Activated naive CD8-positive, alpha-beta T cell treated with anti-CD3 and anti-CD28 coated beads, Interleukin-2, amount 50 U/mL, for 24 hours (primary cell): ENCODE measurements at regions not wholly inside any gene's neighbourhood (a gene's known extent, or its start where the extent isn't known, plus 50 kb on each side); places are given as distances from the start of the nearest gene placed in this dataset.

Source experiments
- ATAC-seq: fragments of 150-1000 bp; cut with Tn5 transposase; one replicate; pipeline ENCODE4 v1.10.0; 2021
- DNase-seq: peaks from one replicate; pipeline ENCODE4 v3.0.0; 2021
- H3K27ac Mint-ChIP-seq: one replicate; pipeline ENCODE4 v1.8.0; 2021; ENCODE audit warnings: mild to moderate bottlenecking, mixed read lengths
- H3K27me3 Mint-ChIP-seq: one replicate; pipeline ENCODE4 v1.8.0; 2021; ENCODE audit warnings: mixed read lengths
- H3K36me3 Mint-ChIP-seq: one replicate; pipeline ENCODE4 v1.8.0; 2021; ENCODE audit warnings: low read depth, mixed read lengths
- H3K4me1 Mint-ChIP-seq: one replicate; pipeline ENCODE4 v1.8.0; 2021; ENCODE audit warnings: mixed read lengths
- H3K4me3 Mint-ChIP-seq: one replicate; pipeline ENCODE4 v1.8.0; 2021; ENCODE audit warnings: mild to moderate bottlenecking, moderate library complexity, mixed read lengths
- H3K9me3 Mint-ChIP-seq: one replicate; pipeline ENCODE4 v1.8.0; 2021; ENCODE audit warnings: mixed read lengths

- peaks cover 9% of the 10 kb centered on the region for H3K9me3 Mint-ChIP-seq
- no peaks in the 10 kb centered on the region for H3K36me3 Mint-ChIP-seq
- no peak for DNase-seq
- H3K27me3 Mint-ChIP-seq: no peaks in the 10 kb centered on the region
- no peaks in the 10 kb centered on the region for H3K4me1 Mint-ChIP-seq
- no peak overlapping the region for H3K4me3 Mint-ChIP-seq
- no peak overlapping the region for H3K27ac Mint-ChIP-seq
- ATAC-seq: no peak
Observed at GRCh38 chr2:51649366-51649765, 617.4 kb upstream of the NRXN1 start.

GRCh38 chr2:51638811-51639210, 606.9 kb upstream of the NRXN1 start:
- Mint-ChIP-seq H3K27ac (no peak overlapping the region), H3K36me3 (no peaks in the 10 kb centered on the region), H3K9me3 (peaks cover 47% of the 10 kb centered on the region), H3K27me3 (no peaks in the 10 kb centered on the region), H3K4me3 (no peak overlapping the region), H3K4me1 (no peaks in the 10 kb centered on the region)
- DNase-seq (no peak), ATAC-seq (no peak)

- no peak overlapping the region for H3K4me3 Mint-ChIP-seq
- ATAC-seq: no peak
- no peak overlapping the region for H3K27ac Mint-ChIP-seq
Observed at GRCh38 chr2:51633073-51633472, 601.1 kb upstream of the NRXN1 start.

GRCh38 chr2:51629406-51629805, 597.5 kb upstream of the NRXN1 start:
- DNase-seq: no peak
- no peak for ATAC-seq
- no peaks in the 10 kb centered on the region for H3K36me3 Mint-ChIP-seq
- no peaks in the 10 kb centered on the region for H3K4me1 Mint-ChIP-seq
- no peak overlapping the region for H3K27ac Mint-ChIP-seq
- no peaks in the 10 kb centered on the region for H3K27me3 Mint-ChIP-seq
- peaks cover 29% of the 10 kb centered on the region for H3K9me3 Mint-ChIP-seq
- no peak overlapping the region for H3K4me3 Mint-ChIP-seq

More at GRCh38 chr2:51633073-51633472, 601.1 kb upstream of the NRXN1 start:
- Mint-ChIP-seq H3K4me1 (no peaks in the 10 kb centered on the region), H3K36me3 (no peaks in the 10 kb centered on the region), H3K9me3 (peaks cover 36% of the 10 kb centered on the region), H3K27me3 (no peaks in the 10 kb centered on the region)
- DNase-seq: no peak

GRCh38 chr2:51628917-51629316, 597.0 kb upstream of the NRXN1 start:
- H3K27me3 Mint-ChIP-seq: no peaks in the 10 kb centered on the region
- no peak for ATAC-seq

GRCh38 chr2:51624995-51625394, 593.1 kb upstream of the NRXN1 start:
- H3K27ac Mint-ChIP-seq: no peak overlapping the region
- DNase-seq (no peak), ATAC-seq (no peak)
- peaks cover 34% of the 10 kb centered on the region for H3K9me3 Mint-ChIP-seq
- H3K4me3 Mint-ChIP-seq: no peak overlapping the region
- H3K27me3 Mint-ChIP-seq: no peaks in the 10 kb centered on the region
- H3K36me3 Mint-ChIP-seq: no peaks in the 10 kb centered on the region
- H3K4me1 Mint-ChIP-seq: no peaks in the 10 kb centered on the region

More at GRCh38 chr2:51628917-51629316, 597.0 kb upstream of the NRXN1 start:
- H3K36me3 Mint-ChIP-seq: no peaks in the 10 kb centered on the region
- H3K9me3 Mint-ChIP-seq: peaks cover 24% of the 10 kb centered on the region
- no peak overlapping the region for H3K4me3 Mint-ChIP-seq
- no peaks in the 10 kb centered on the region for H3K4me1 Mint-ChIP-seq
- H3K27ac Mint-ChIP-seq: no peak overlapping the region
- no peak for DNase-seq

GRCh38 chr2:51620796-51621195, 588.9 kb upstream of the NRXN1 start:
- H3K27me3 Mint-ChIP-seq: no peaks in the 10 kb centered on the region
- peaks cover 36% of the 10 kb centered on the region for H3K9me3 Mint-ChIP-seq
- no peaks in the 10 kb centered on the region for H3K36me3 Mint-ChIP-seq
- ATAC-seq (no peak), DNase-seq (no peak)
- H3K4me1 Mint-ChIP-seq: no peaks in the 10 kb centered on the region
- no peak overlapping the region for H3K4me3 Mint-ChIP-seq
- H3K27ac Mint-ChIP-seq: no peak overlapping the region

- no peak for ATAC-seq
- Mint-ChIP-seq H3K9me3 (peaks cover 37% of the 10 kb centered on the region), H3K27me3 (no peaks in the 10 kb centered on the region), H3K36me3 (no peaks in the 10 kb centered on the region), H3K27ac (no peak overlapping the region), H3K4me3 (no peak overlapping the region), H3K4me1 (no peaks in the 10 kb centered on the region)
- DNase-seq: no peak
Observed at GRCh38 chr2:51619961-51620360, 588.0 kb upstream of the NRXN1 start.

- Mint-ChIP-seq H3K36me3 (no peaks in the 10 kb centered on the region), H3K4me1 (no peaks in the 10 kb centered on the region), H3K27me3 (no peaks in the 10 kb centered on the region), H3K9me3 (peaks cover 31% of the 10 kb centered on the region), H3K27ac (no peak overlapping the region), H3K4me3 (no peak overlapping the region)
- DNase-seq (no peak), ATAC-seq (no peak)
Observed at GRCh38 chr2:51612387-51612786, 580.5 kb upstream of the NRXN1 start.

GRCh38 chr2:51601706-51602105, 569.8 kb upstream of the NRXN1 start:
- no peaks in the 10 kb centered on the region for H3K4me1 Mint-ChIP-seq
- DNase-seq (no peak), ATAC-seq (no peak)
- peaks cover 35% of the 10 kb centered on the region for H3K9me3 Mint-ChIP-seq
- no peaks in the 10 kb centered on the region for H3K27me3 Mint-ChIP-seq
- no peak overlapping the region for H3K27ac Mint-ChIP-seq
- no peaks in the 10 kb centered on the region for H3K36me3 Mint-ChIP-seq
- H3K4me3 Mint-ChIP-seq: no peak overlapping the region

GRCh38 chr2:51597086-51597485, 565.2 kb upstream of the NRXN1 start:
- Mint-ChIP-seq H3K9me3 (peaks cover 32% of the 10 kb centered on the region), H3K4me1 (no peaks in the 10 kb centered on the region), H3K36me3 (no peaks in the 10 kb centered on the region), H3K4me3 (no peak overlapping the region), H3K27ac (no peak overlapping the region), H3K27me3 (no peaks in the 10 kb centered on the region)
- no peak for ATAC-seq
- no peak for DNase-seq

GRCh38 chr2:51595836-51596235, 563.9 kb upstream of the NRXN1 start:
- H3K9me3 Mint-ChIP-seq: peaks cover 25% of the 10 kb centered on the region
- no peak overlapping the region for H3K4me3 Mint-ChIP-seq
- no peaks in the 10 kb centered on the region for H3K36me3 Mint-ChIP-seq
- no peaks in the 10 kb centered on the region for H3K4me1 Mint-ChIP-seq
- H3K27me3 Mint-ChIP-seq: no peaks in the 10 kb centered on the region
- H3K27ac Mint-ChIP-seq: no peak overlapping the region
- ATAC-seq (no peak), DNase-seq (no peak)

GRCh38 chr2:51581636-51582267, 549.8 kb upstream of the NRXN1 start:
- H3K9me3 Mint-ChIP-seq: peaks cover 19% of the 10 kb centered on the region
- H3K4me3 Mint-ChIP-seq: no peak overlapping the region
- no peaks in the 10 kb centered on the region for H3K36me3 Mint-ChIP-seq
- no peak overlapping the region for H3K27ac Mint-ChIP-seq
- DNase-seq: no peak
- no peaks in the 10 kb centered on the region for H3K27me3 Mint-ChIP-seq
- no peaks in the 10 kb centered on the region for H3K4me1 Mint-ChIP-seq
- ATAC-seq: no peak

- Mint-ChIP-seq H3K27ac (no peak overlapping the region), H3K4me3 (no peak overlapping the region), H3K4me1 (no peaks in the 10 kb centered on the region), H3K27me3 (no peaks in the 10 kb centered on the region), H3K9me3 (peaks cover 19% of the 10 kb centered on the region), H3K36me3 (no peaks in the 10 kb centered on the region)
- DNase-seq (no peak), ATAC-seq (no peak)
Observed at GRCh38 chr2:51579412-51579811, 547.5 kb upstream of the NRXN1 start.

- no peak overlapping the region for H3K27ac Mint-ChIP-seq
- no peak for DNase-seq
- H3K4me3 Mint-ChIP-seq: no peak overlapping the region
- H3K36me3 Mint-ChIP-seq: no peaks in the 10 kb centered on the region
- peaks cover 13% of the 10 kb centered on the region for H3K9me3 Mint-ChIP-seq
- H3K4me1 Mint-ChIP-seq: no peaks in the 10 kb centered on the region
- H3K27me3 Mint-ChIP-seq: no peaks in the 10 kb centered on the region
- ATAC-seq: no peak
Observed at GRCh38 chr2:51575181-51575580, 543.2 kb upstream of the NRXN1 start.

GRCh38 chr2:51559026-51559425, 527.1 kb upstream of the NRXN1 start:
- Mint-ChIP-seq H3K27ac (no peak overlapping the region), H3K4me1 (no peaks in the 10 kb centered on the region), H3K36me3 (no peaks in the 10 kb centered on the region), H3K9me3 (peaks cover 6% of the 10 kb centered on the region), H3K27me3 (no peaks in the 10 kb centered on the region), H3K4me3 (no peak overlapping the region)
- ATAC-seq: no peak
- DNase-seq: no peak
